Skeletal muscle satellite cell (primary cell): ENCODE measurements at regions not wholly inside any gene's neighbourhood (a gene's known extent, or its start where the extent isn't known, plus 50 kb on each side); places are given as distances from the start of the nearest gene placed in this dataset.
"Not testable (repeated sequence)": the region's sequence is repeated elsewhere in the genome, so short reads cannot be mapped to it uniquely, and the experiment has no call there.

Experiments
- H3K27me3 ChIP-seq: 2 replicates; pipeline ENCODE4 v1.7.0; 2013; ENCODE audit warnings: low read length; ENCODE audit not compliant: control insufficient read depth, insufficient read depth
- H3K36me3 ChIP-seq: 2 replicates; pipeline ENCODE4 v1.7.0; 2013; ENCODE audit warnings: mild to moderate bottlenecking, control low read depth, low read length; ENCODE audit not compliant: insufficient read depth
- H3K4me1 ChIP-seq: 2 replicates; pipeline ENCODE4 v1.7.0; 2013; ENCODE audit warnings: low read length; ENCODE audit not compliant: control insufficient read depth, insufficient read depth
- H3K4me2 ChIP-seq: 2 replicates; pipeline ENCODE4 v1.7.0; 2013; ENCODE audit warnings: mild to moderate bottlenecking, low read length
- H3K4me3 ChIP-seq: 2 replicates; pipeline ENCODE4 v1.7.0; 2013; ENCODE audit warnings: low read length
- H3K9ac ChIP-seq: 2 replicates; pipeline ENCODE4 v1.7.0; 2013; ENCODE audit warnings: mild to moderate bottlenecking, low read depth, low read length, moderate library complexity
- H3K9me3 ChIP-seq: replicated peaks from 2 replicates; pipeline ENCODE4 v1.7.0; 2013; ENCODE audit warnings: mild to moderate bottlenecking, control low read depth, low read length

DNA sequence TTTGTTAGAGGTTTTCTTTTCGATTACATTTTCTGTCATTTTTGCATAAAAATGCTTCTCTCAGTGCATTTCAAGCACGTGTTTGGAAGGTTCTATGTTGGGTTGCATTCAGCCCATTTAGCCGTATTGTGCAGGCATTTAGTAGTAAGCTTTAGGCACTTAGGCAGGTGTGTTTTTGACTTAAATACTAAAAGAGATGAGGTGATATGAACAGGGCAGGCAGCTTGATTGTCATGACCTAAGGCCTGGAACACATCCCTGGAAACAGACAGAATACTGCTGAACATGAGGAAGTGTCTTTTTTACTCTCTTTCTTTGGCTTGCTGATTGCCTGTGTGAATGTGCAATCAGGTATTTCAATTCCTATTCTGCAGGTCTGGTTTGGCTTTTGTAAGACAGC, 610.5 kb upstream of the MAN1A1 start:
- Histone ChIP-seq H3K4me1 (no peaks in the 10 kb centered on the region), H3K9me3 (no peaks in the 10 kb centered on the region), H3K36me3 (no peaks in the 10 kb centered on the region), H3K4me2 (no peak overlapping the region), H3K27me3 (no peaks in the 10 kb centered on the region), H3K9ac (no peak overlapping the region), H3K4me3 (no peak overlapping the region)

DNA sequence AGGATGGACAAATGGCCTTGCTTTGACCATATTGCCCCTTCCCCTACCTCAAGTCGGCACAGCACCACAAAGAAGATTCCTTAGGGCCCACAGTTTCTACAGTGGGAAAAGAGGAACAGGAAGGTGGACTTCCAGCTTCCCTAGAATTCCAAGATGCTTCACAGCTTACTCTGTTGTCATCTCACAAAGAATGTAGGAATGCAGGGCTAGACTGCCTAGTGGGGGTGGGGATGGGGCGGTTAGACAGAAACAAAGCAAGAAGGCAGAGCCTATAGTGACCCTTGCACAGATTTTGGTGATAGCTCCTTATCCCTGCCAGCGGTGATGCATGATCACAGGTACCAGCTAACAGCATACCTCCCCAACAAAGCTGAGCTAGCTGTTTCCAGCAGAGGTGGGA, 607.6 kb upstream of the MAN1A1 start:
- no peak overlapping the region for H3K4me3 ChIP-seq
- H3K9me3 ChIP-seq: no peaks in the 10 kb centered on the region
- H3K9ac ChIP-seq: no peak overlapping the region
- H3K4me2 ChIP-seq: no peak overlapping the region
- no peaks in the 10 kb centered on the region for H3K27me3 ChIP-seq
- no peaks in the 10 kb centered on the region for H3K4me1 ChIP-seq
- no peaks in the 10 kb centered on the region for H3K36me3 ChIP-seq

DNA sequence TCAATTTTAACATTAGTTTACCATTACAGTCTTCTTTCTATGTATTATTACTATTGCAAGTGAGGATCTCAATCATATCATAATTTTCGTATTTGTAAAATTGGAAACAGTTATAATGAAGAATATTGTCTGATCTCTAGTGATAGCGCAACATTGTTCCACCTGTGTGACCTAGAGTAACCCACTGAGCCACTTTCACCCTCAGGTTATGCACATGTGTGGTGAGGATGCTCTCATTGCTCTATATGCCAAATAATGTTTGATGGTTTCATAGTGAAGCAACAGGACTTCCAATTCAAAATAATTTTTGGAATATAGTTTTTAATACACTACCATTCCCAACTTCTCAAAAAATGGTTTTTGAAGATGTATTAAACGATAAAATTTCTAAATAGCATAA, 603.1 kb upstream of the MAN1A1 start:
- Histone ChIP-seq H3K9me3 (no peaks in the 10 kb centered on the region), H3K4me1 (no peaks in the 10 kb centered on the region), H3K4me3 (no peak overlapping the region), H3K4me2 (no peak overlapping the region), H3K36me3 (no peaks in the 10 kb centered on the region), H3K9ac (no peak overlapping the region), H3K27me3 (no peaks in the 10 kb centered on the region)

DNA sequence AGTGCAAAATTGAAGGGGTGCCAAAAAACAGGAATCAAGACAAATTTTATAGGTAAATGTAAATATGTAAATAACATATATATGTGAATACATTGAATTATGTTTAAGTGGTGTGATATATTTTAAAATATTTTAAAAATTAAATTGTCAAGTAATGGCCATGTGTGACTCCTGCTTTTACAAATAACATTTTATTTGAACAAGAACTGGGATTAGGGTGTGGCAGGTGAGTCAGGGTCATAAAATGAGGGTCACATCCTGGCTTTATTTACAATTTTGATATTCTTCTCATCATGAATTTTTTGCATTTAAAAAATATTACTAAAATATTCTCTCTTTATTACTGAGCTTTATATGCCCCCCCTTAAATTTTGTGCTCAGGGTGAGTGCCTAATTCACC, 601.1 kb upstream of the MAN1A1 start:
- Histone ChIP-seq H3K4me1 (no peaks in the 10 kb centered on the region), H3K9me3 (no peaks in the 10 kb centered on the region), H3K27me3 (no peaks in the 10 kb centered on the region)

DNA sequence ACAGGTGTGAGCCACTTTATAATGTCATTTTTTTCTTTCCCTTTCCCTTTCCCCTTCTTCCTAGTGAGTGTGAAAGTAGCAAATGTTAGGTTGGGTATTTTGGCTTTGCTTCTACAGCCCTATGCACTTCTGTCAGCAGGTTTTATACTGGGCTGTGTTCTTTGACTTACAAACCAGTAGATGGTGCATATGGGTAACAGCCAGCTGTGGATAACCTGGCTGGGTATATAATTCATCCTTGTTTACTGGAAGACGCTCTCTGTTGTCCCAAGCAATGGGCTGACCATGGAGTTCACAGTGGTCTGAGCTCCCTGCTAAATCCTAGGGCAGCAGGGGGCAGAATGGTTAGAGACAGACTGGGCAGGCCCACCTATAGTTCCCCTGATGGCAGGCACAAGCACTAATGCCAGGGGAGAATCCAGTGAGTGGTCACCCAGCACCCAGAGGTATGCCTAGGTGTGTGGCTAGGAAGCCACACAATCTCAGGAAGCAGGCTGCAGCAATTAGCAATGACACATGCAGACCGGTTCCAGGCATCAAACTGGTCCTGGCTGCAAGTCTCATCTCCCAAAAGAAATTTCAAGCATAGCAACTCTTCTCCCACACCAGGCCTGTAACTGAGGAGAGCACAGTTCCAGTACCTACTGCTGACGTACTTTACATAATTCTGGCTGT, 592.7 kb upstream of the MAN1A1 start:
- Histone ChIP-seq H3K4me3 (no peak overlapping the region), H3K9ac (no peak overlapping the region), H3K4me1 (no peaks in the 10 kb centered on the region), H3K4me2 (no peak overlapping the region), H3K36me3 (no peaks in the 10 kb centered on the region), H3K27me3 (no peaks in the 10 kb centered on the region), H3K9me3 (no peaks in the 10 kb centered on the region)

More for the DNA sequence above, 601.1 kb upstream of the MAN1A1 start:
- Histone ChIP-seq H3K4me2 (no peak overlapping the region), H3K9ac (no peak overlapping the region), H3K4me3 (no peak overlapping the region), H3K36me3 (no peaks in the 10 kb centered on the region)

DNA sequence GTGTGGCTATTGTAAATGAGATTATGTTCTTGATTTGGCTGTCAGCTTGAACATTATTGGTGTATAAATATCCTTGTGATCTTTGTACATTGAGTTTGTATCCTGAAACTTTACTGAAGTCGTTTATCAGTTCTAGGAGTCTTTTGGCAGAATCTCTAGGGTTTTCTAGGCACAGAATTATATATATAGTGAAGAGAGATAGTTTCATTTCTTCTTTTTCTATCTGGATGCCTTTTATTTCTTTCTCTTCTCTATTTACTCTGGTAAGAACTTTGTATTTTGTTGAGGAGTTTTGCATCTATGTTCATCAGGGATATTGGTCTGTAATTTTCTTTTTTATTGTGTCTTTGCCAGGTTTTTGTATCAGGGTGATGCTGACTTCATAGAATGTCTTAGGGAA, 589.2 kb upstream of the MAN1A1 start:
- Histone ChIP-seq H3K4me2 (no peak overlapping the region), H3K9ac (no peak overlapping the region), H3K9me3 (no peaks in the 10 kb centered on the region), H3K4me3 (no peak overlapping the region), H3K4me1 (no peaks in the 10 kb centered on the region), H3K36me3 (no peaks in the 10 kb centered on the region), H3K27me3 (no peaks in the 10 kb centered on the region)

DNA sequence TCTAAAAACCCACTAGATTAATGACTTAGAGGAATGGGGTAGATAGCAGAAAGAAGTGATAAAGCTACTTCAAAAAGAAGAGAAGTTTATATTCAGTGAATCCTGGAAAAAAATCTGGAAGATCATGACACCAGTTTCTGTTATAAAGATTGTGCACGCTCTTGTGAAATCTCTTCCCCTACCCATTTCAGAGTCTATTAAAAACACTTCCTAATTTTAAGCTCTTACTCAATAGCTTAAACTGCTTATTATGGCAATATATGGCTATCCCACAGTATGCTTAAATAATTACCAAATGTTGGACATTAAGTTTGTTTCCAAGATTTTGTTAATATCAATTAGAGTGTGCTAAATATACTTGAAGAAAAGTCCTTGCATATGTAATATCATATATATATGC, 585.3 kb upstream of the MAN1A1 start:
- H3K9me3 ChIP-seq: no peaks in the 10 kb centered on the region
- H3K27me3 ChIP-seq: no peaks in the 10 kb centered on the region
- H3K36me3 ChIP-seq: no peaks in the 10 kb centered on the region
- H3K4me2 ChIP-seq: no peak overlapping the region
- no peak overlapping the region for H3K4me3 ChIP-seq
- no peak overlapping the region for H3K9ac ChIP-seq
- no peaks in the 10 kb centered on the region for H3K4me1 ChIP-seq

DNA sequence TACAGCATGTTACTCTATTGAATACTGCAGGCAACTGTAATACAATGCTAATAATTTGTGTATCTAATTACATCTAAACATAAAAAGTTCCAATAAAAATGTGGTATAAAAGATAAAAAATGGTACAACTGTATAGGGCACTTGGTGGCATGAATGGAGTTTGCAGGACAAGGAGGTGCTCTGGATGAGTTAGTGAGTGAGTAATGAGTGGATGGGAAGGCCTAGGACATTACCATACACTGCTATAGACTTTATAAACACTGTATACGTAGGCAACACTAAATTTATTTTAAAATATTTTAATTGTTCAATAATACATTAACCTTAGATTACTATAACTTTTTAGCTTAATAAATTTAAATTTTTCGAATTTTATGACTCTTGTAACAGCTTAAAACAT, 579.6 kb upstream of the MAN1A1 start:
- no peaks in the 10 kb centered on the region for H3K9me3 ChIP-seq
- H3K4me1 ChIP-seq: no peaks in the 10 kb centered on the region
- no peak overlapping the region for H3K4me3 ChIP-seq
- no peak overlapping the region for H3K9ac ChIP-seq
- no peak overlapping the region for H3K4me2 ChIP-seq
- H3K36me3 ChIP-seq: no peaks in the 10 kb centered on the region
- H3K27me3 ChIP-seq: no peaks in the 10 kb centered on the region

DNA sequence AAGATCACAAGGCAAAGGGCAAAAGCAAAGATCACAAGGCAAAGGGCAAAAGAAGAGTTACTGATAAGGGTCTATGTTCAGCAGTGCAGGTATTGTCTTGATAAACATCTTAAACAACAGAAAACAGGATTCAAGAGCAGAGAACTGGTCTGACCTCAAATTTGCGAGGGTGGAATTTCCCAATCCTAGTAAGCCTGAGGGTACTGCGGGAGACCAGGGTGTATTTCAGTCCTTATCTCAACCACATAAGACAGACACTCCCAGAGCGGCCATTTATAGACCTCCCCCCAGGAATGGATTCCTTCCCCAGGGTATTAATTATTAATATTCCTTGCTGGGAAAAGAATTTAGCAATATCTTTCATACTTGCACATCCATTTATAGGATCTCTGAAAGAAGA, 575.3 kb upstream of the MAN1A1 start:
- not testable (repeated sequence) for H3K36me3 ChIP-seq, H3K4me3 ChIP-seq, H3K4me2 ChIP-seq, H3K9ac ChIP-seq, H3K4me1 ChIP-seq, H3K9me3 ChIP-seq, H3K27me3 ChIP-seq

DNA sequence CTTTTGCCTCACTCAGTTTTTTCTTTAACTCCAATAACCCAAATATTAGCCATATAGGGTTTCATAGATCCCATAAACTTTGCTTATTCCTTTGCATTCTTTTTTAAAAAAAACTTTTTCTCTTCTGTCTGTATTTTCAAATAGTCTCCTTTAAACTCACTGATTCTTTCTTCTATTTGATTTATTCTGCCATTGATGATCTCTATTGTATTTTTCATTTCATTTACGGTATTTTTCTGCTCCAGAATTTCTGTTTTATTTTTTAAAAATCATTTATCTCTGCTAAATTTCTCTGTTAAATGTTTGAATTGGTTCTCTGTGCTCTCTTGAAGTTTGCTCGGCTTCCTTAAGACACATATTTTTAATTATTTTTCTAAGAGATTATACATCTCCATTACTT, 573.3 kb upstream of the MAN1A1 start:
- Histone ChIP-seq H3K27me3 (no peaks in the 10 kb centered on the region), H3K4me2 (no peak overlapping the region), H3K4me1 (no peaks in the 10 kb centered on the region), H3K9me3 (peaks cover 2% of the 10 kb centered on the region), H3K36me3 (no peaks in the 10 kb centered on the region), H3K4me3 (no peak overlapping the region), H3K9ac (no peak overlapping the region)

DNA sequence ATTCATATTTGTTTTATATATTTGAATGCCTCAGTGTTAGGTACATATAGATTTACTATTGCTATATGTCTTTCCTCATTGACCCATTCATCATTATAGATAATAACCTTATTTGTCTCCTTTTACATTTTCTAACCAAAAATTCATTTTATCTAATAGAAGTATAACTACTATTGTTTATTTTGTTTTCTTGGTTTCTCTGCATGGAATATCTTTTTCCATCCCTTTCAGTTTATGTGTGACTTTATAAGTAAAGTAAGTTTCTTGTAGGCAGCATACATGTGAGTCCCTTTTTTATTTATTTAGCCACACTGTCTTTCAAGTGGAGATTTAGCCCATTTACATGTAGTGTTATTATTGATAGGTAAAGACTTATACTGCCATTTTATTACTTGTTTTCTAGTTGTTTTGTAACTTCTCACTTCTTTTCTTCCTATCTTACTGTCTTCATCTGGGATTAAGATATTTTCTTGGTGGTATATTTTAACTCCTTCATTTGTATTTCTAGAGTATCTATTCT, 572.0 kb upstream of the MAN1A1 start:
- H3K4me2 ChIP-seq: no peak overlapping the region
- H3K9me3 ChIP-seq: peaks cover 2% of the 10 kb centered on the region
- no peaks in the 10 kb centered on the region for H3K27me3 ChIP-seq
- H3K9ac ChIP-seq: no peak overlapping the region
- H3K4me1 ChIP-seq: no peaks in the 10 kb centered on the region
- no peak overlapping the region for H3K4me3 ChIP-seq
- H3K36me3 ChIP-seq: no peaks in the 10 kb centered on the region

DNA sequence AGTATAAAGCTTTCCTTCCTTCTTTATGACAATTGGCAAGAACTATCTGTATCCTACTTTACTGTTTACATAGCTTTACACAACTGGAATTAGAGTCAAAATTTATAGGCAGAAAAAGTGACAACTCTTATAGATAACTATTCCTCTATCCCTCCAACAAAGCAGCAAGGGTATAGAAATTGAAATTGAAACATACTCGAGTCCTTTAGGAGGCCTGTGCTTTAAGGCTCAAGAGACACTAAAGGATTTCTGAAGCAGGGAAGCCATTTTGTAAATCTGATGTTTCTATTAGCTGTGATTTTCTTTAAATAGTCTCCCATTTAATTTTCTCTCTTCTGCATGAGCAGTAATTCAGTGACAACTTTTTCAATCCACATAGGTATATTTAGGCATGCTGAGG, 567.6 kb upstream of the MAN1A1 start:
- no peaks in the 10 kb centered on the region for H3K27me3 ChIP-seq
- H3K9me3 ChIP-seq: peaks cover 2% of the 10 kb centered on the region
- H3K4me3 ChIP-seq: no peak overlapping the region
- no peak overlapping the region for H3K4me2 ChIP-seq
- no peaks in the 10 kb centered on the region for H3K4me1 ChIP-seq
- no peak overlapping the region for H3K9ac ChIP-seq
- H3K36me3 ChIP-seq: no peaks in the 10 kb centered on the region
